ENCODE measurements at regions not wholly inside any gene's neighbourhood (a gene's known extent, or its start where the extent isn't known, plus 50 kb on each side); places are given as distances from the start of the nearest gene placed in this dataset.

- no peak for TF ChIP-seq ZNF530 (tag by site-specific recombination; IDR thresholded peaks at IDR 0.05; ENCODE audit: low read depth)
- TF ChIP-seq OVOL3 (tag by site-specific recombination; IDR thresholded peaks at IDR 0.05) = no peak
Measured at GRCh38 chr10:107971411-107971810, 806.9 kb upstream of the SORCS1 start.
